Gastroesophageal sphincter (tissue), 3 donors: ENCODE measurements at regions not wholly inside any gene's neighbourhood (a gene's known extent, or its start where the extent isn't known, plus 50 kb on each side); places are given as distances from the start of the nearest gene placed in this dataset.

Experiments
- CTCF ChIP-seq, 4 experiments: fragments of 200-600 bp in 2 of 4; fragments of 450-650 bp in 2 of 4; sonication (generic) in 1 of 4; IDR thresholded peaks; one replicate each; pipeline ENCODE4 v1.5.1; 2017 to 2019; ENCODE audit warnings: antibody characterized with exemption in 4 of 4, mild to moderate bottlenecking in 2 of 4, moderate library complexity in 2 of 4
- POLR2A ChIP-seq, 2 donors: fragments of 450-650 bp; IDR thresholded peaks; one replicate each; pipeline ENCODE4 v1.6.1; 2017; ENCODE audit warnings: antibody characterized with exemption in 2 of 2, mild to moderate bottlenecking in 2 of 2, moderate library complexity in 1 of 2
- POLR2AphosphoS5 ChIP-seq: sonication (generic); formaldehyde crosslinking; IDR thresholded peaks from one replicate; pipeline ENCODE4 v1.6.1; 2017; ENCODE audit warnings: antibody characterized with exemption

- no peak for TF ChIP-seq CTCF (IDR thresholded peaks at IDR 0.05)
- TF ChIP-seq POLR2AphosphoS5, result no peak
- no peak for TF ChIP-seq POLR2A (IDR thresholded peaks at IDR 0.05)
Measured at GRCh38 chr2:78839259-78839658, 186.2 kb upstream of the REG3G start.
